Hepatocyte (in vitro differentiated cells): ENCODE measurements at regions not wholly inside any gene's neighbourhood (a gene's known extent, or its start where the extent isn't known, plus 50 kb on each side); places are given as distances from the start of the nearest gene placed in this dataset.

Source experiments
- EZH2 ChIP-seq: fragments of 200-600 bp; sonication (generic); IDR thresholded peaks from 2 replicates; pipeline ENCODE4 v1.6.1; 2016; ENCODE audit warnings: antibody characterized with exemption, mild to moderate bottlenecking, borderline replicate concordance
- EZH2phosphoT487 ChIP-seq: fragments of 200-600 bp; sonication (generic); IDR thresholded peaks from one replicate; pipeline ENCODE4 v1.6.1; 2018; ENCODE audit warnings: antibody characterized with exemption, mild to moderate bottlenecking, low read depth, moderate library complexity; ENCODE audit not compliant: unreplicated experiment, severe bottlenecking
- TF ChIP-seq, protein P1 (sequence below): fragments of 200-600 bp; sonication (generic); IDR thresholded peaks from 2 replicates; pipeline ENCODE4 v1.5.1; 2016; ENCODE audit warnings: antibody characterized with exemption, mild to moderate bottlenecking; ENCODE audit not compliant: poor library complexity

GRCh38 chr20:41701588-41702348 is 83.6 kb upstream of the CHD6 start:
- TF ChIP-seq, protein P1, sequence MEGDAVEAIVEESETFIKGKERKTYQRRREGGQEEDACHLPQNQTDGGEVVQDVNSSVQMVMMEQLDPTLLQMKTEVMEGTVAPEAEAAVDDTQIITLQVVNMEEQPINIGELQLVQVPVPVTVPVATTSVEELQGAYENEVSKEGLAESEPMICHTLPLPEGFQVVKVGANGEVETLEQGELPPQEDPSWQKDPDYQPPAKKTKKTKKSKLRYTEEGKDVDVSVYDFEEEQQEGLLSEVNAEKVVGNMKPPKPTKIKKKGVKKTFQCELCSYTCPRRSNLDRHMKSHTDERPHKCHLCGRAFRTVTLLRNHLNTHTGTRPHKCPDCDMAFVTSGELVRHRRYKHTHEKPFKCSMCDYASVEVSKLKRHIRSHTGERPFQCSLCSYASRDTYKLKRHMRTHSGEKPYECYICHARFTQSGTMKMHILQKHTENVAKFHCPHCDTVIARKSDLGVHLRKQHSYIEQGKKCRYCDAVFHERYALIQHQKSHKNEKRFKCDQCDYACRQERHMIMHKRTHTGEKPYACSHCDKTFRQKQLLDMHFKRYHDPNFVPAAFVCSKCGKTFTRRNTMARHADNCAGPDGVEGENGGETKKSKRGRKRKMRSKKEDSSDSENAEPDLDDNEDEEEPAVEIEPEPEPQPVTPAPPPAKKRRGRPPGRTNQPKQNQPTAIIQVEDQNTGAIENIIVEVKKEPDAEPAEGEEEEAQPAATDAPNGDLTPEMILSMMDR: no peak
- TF ChIP-seq EZH2 (no peak), EZH2phosphoT487 (no peak)
